GM19043 (cell line): ENCODE measurements at regions not wholly inside any gene's neighbourhood (a gene's known extent, or its start where the extent isn't known, plus 50 kb on each side); places are given as distances from the start of the nearest gene placed in this dataset.
"Not testable (repeated sequence)": the region's sequence is repeated elsewhere in the genome, so short reads cannot be mapped to it uniquely, and the experiment has no call there.

Source experiments
- ATAC-seq: cut with Tn5 transposase; IDR thresholded peaks from one replicate; pipeline ENCODE4 v1.9.1; 2021; ENCODE audit warnings: low read depth; ENCODE audit not compliant: unreplicated experiment

GRCh38 chr6:68239034-68239433, 396.0 kb upstream of the ADGRB3 start:
- no peak for ATAC-seq

- peak; percentile 43 for ATAC-seq
Observed at GRCh38 chr6:68238097-68238601, 396.9 kb upstream of the ADGRB3 start.

GRCh38 chr6:68237205-68237604, 397.9 kb upstream of the ADGRB3 start:
- ATAC-seq, result no peak

GRCh38 chr6:68235326-68235784, 399.7 kb upstream of the ADGRB3 start:
- ATAC-seq, result no peak

GRCh38 chr6:68233623-68234022, 401.5 kb upstream of the ADGRB3 start:
- ATAC-seq, result no peak

- no peak for ATAC-seq
Observed at GRCh38 chr6:68229566-68229965, 405.5 kb upstream of the ADGRB3 start.

- ATAC-seq, result no peak
Observed at GRCh38 chr6:68226460-68226859, 408.6 kb upstream of the ADGRB3 start.

- no peak for ATAC-seq
Observed at GRCh38 chr6:68225729-68226128, 409.4 kb upstream of the ADGRB3 start.

- no peak for ATAC-seq
Observed at GRCh38 chr6:68211242-68211795, 423.8 kb upstream of the ADGRB3 start.

GRCh38 chr6:68207612-68208011, 427.5 kb upstream of the ADGRB3 start:
- not testable (repeated sequence) for ATAC-seq

- no peak for ATAC-seq
Observed at GRCh38 chr6:68200929-68201328, 434.2 kb upstream of the ADGRB3 start.

GRCh38 chr6:68197356-68197755, 437.7 kb upstream of the ADGRB3 start:
- no peak for ATAC-seq

- ATAC-seq, result no peak
Observed at GRCh38 chr6:68196645-68197044, 438.4 kb upstream of the ADGRB3 start.

- ATAC-seq, result not testable (repeated sequence)
Observed at GRCh38 chr6:68195753-68196152, 439.3 kb upstream of the ADGRB3 start.

- no peak for ATAC-seq
Observed at GRCh38 chr6:68194846-68195478, 440.1 kb upstream of the ADGRB3 start.

- no peak for ATAC-seq
Observed at GRCh38 chr6:68192988-68193387, 442.1 kb upstream of the ADGRB3 start.

GRCh38 chr6:68189217-68189815, 445.8 kb upstream of the ADGRB3 start:
- ATAC-seq, result no peak

GRCh38 chr6:68186870-68187269, 448.2 kb upstream of the ADGRB3 start:
- ATAC-seq, result no peak

GRCh38 chr6:68182386-68182785, 452.7 kb upstream of the ADGRB3 start:
- ATAC-seq, result no peak

- not testable (repeated sequence) for ATAC-seq
Observed at GRCh38 chr6:68181027-68181426, 454.1 kb upstream of the ADGRB3 start.

GRCh38 chr6:68173616-68174015, 461.5 kb upstream of the ADGRB3 start:
- no peak for ATAC-seq

- ATAC-seq, result no peak
Observed at GRCh38 chr6:68169922-68170321, 465.2 kb upstream of the ADGRB3 start.
